ENCODE measurements at regions not wholly inside any gene's neighbourhood (a gene's known extent, or its start where the extent isn't known, plus 50 kb on each side); places are given as distances from the start of the nearest gene placed in this dataset.
A peak's percentile ranks its signal among the peaks of the same experiment; 100 is the strongest.

- Histone ChIP-seq H3K4me1 (ENCODE audit: control insufficient read depth in 1 of 2, insufficient read depth in 2 of 2, low read length in 2 of 2) (no peaks in the 10 kb centered on the region), H3K18ac (ENCODE audit: low read length) (no peak overlapping the region), H2BK5ac (ENCODE audit: low read depth, low read length, poor library complexity) (no peak overlapping the region), H3K27ac (ENCODE audit: low read depth, low read length) (no peak overlapping the region), H2BK120ac (ENCODE audit: insufficient read depth, low read length, poor library complexity) (no peak overlapping the region), H3K23ac (ENCODE audit: low read length) (no peak overlapping the region), H3K4me2 (ENCODE audit: low read length) (no peak overlapping the region), H2AK5ac (ENCODE audit: low read length) (no peak overlapping the region), H3K79me2 (ENCODE audit: control insufficient read depth, insufficient read depth, low read length, poor library complexity) (no peaks in the 10 kb centered on the region), H3K36me3 (ENCODE audit: control insufficient read depth in 1 of 2, insufficient read depth in 2 of 2, low read length in 2 of 2) (no peaks in the 10 kb centered on the region), H2AFZ (ENCODE audit: insufficient read depth, low read length, poor library complexity) (no peak overlapping the region), H3K4ac (ENCODE audit: low read depth, low read length) (no peak overlapping the region), H3K14ac (ENCODE audit: low read length) (no peak overlapping the region), H3K4me3 (ENCODE audit: low read depth, low read length) (no peak overlapping the region), H4K12ac (ENCODE audit: low read depth, low read length) (no peak overlapping the region), H3K27me3 (ENCODE audit: insufficient read depth, low read length) (no peaks in the 10 kb centered on the region), H3K79me1 (ENCODE audit: low read length) (no peaks in the 10 kb centered on the region), H4K8ac (ENCODE audit: low read depth, low read length) (no peak overlapping the region), H2BK12ac (ENCODE audit: low read length) (no peak overlapping the region), H4K91ac (ENCODE audit: low read depth, low read length) (no peak overlapping the region), H3K9ac (ENCODE audit: low read length) (peak overlapping the region; percentile 51), H3K9me3 (ENCODE audit: insufficient read depth, low read depth, low read length) (no peaks in the 10 kb centered on the region)
- no CpG with 5 or more reads among the region's 9 CpGs for WGBS (ENCODE audit: extremely low coverage, insufficient coverage, insufficient read length)
- DNase-seq = no peak
Observed at GRCh38 chr20:48431653-48432493, 395.9 kb downstream of the PREX1 start.

GRCh38 chr20:48426630-48427029, 401.2 kb downstream of the PREX1 start:
- no peak overlapping the region for H2BK120ac ChIP-seq (ENCODE audit: insufficient read depth, low read length, poor library complexity)
- H2AK5ac ChIP-seq (ENCODE audit: low read length) = no peak overlapping the region
- no peaks in the 10 kb centered on the region for H3K4me1 ChIP-seq (ENCODE audit: control insufficient read depth in 1 of 2, insufficient read depth in 2 of 2, low read length in 2 of 2)
- no peak overlapping the region for H4K91ac ChIP-seq (ENCODE audit: low read depth, low read length)
- no peaks in the 10 kb centered on the region for H3K79me1 ChIP-seq (ENCODE audit: low read length)
- no peak overlapping the region for H2AFZ ChIP-seq (ENCODE audit: insufficient read depth, low read length, poor library complexity)
- H3K79me2 ChIP-seq (ENCODE audit: control insufficient read depth, insufficient read depth, low read length, poor library complexity) = no peaks in the 10 kb centered on the region
- no peak overlapping the region for H3K4ac ChIP-seq (ENCODE audit: low read depth, low read length)
- H4K12ac ChIP-seq (ENCODE audit: low read depth, low read length) = no peak overlapping the region
- H3K27me3 ChIP-seq (ENCODE audit: insufficient read depth, low read length) = no peaks in the 10 kb centered on the region
- no peak overlapping the region for H2BK5ac ChIP-seq (ENCODE audit: low read depth, low read length, poor library complexity)
- no peak overlapping the region for H2BK12ac ChIP-seq (ENCODE audit: low read length)
- H3K4me2 ChIP-seq (ENCODE audit: low read length) = no peak overlapping the region
- no peaks in the 10 kb centered on the region for H3K36me3 ChIP-seq (ENCODE audit: control insufficient read depth in 1 of 2, insufficient read depth in 2 of 2, low read length in 2 of 2)
- H3K14ac ChIP-seq (ENCODE audit: low read length) = no peak overlapping the region
- H4K8ac ChIP-seq (ENCODE audit: low read depth, low read length) = no peak overlapping the region
- H3K9me3 ChIP-seq (ENCODE audit: insufficient read depth, low read depth, low read length) = no peaks in the 10 kb centered on the region
- WGBS (ENCODE audit: extremely low coverage, insufficient coverage, insufficient read length) = no CpG with 5 or more reads among the region's 1 CpG
- H3K9ac ChIP-seq (ENCODE audit: low read length) = no peak overlapping the region
- DNase-seq = no peak
- H3K23ac ChIP-seq (ENCODE audit: low read length) = no peak overlapping the region
- H3K4me3 ChIP-seq (ENCODE audit: low read depth, low read length) = no peak overlapping the region
- no peak overlapping the region for H3K27ac ChIP-seq (ENCODE audit: low read depth, low read length)
- no peak overlapping the region for H3K18ac ChIP-seq (ENCODE audit: low read length)

DNA sequence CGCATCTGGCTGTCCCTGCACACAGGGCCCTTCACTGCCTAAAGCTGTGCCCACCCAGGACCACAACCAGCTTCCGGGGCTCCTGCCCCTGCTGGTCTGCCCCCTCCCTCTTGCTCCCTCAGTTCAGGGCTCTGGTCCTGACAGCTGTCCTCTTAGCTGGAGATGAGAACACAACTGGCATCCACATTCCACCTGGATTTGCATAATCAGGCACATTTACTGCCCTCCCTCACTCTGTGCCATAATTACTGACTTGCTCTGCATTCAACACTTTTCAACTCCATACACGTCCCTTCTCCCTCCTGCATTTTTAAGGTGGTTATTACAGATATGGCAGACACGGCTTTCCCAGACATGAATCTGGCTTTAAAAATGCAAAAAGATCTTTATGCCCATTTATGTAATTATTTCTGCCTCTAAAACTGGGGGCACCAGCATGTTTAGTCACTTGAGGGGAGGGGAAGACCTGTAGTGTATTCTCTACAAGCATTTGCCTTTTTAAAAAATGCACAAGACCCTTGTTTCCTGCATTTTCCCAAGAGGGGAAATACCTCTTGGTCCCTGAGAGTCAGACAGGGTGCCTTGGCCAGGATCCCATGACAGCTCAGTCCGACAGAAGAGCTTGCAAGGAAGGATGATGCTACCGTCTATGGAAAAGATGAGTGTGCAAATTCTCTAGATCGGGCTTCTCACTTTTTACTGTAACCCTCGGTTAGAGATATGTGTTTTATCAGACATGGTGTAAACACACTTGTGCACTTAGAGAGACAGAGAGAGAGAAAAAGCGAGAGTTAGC, 401.8 kb downstream of the PREX1 start:
- Histone ChIP-seq H3K79me1 (ENCODE audit: low read length) (no peaks in the 10 kb centered on the region), H3K4me3 (ENCODE audit: low read depth, low read length) (no peak overlapping the region), H3K9me3 (ENCODE audit: insufficient read depth, low read depth, low read length) (no peaks in the 10 kb centered on the region), H3K14ac (ENCODE audit: low read length) (no peak overlapping the region), H2AFZ (ENCODE audit: insufficient read depth, low read length, poor library complexity) (no peak overlapping the region), H2BK12ac (ENCODE audit: low read length) (no peak overlapping the region), H2AK5ac (ENCODE audit: low read length) (no peak overlapping the region), H2BK120ac (ENCODE audit: insufficient read depth, low read length, poor library complexity) (no peak overlapping the region), H3K23ac (ENCODE audit: low read length) (no peak overlapping the region), H3K27ac (ENCODE audit: low read depth, low read length) (no peak overlapping the region), H3K18ac (ENCODE audit: low read length) (no peak overlapping the region), H2BK5ac (ENCODE audit: low read depth, low read length, poor library complexity) (no peak overlapping the region), H4K8ac (ENCODE audit: low read depth, low read length) (no peak overlapping the region), H3K79me2 (ENCODE audit: control insufficient read depth, insufficient read depth, low read length, poor library complexity) (no peaks in the 10 kb centered on the region), H3K27me3 (ENCODE audit: insufficient read depth, low read length) (no peaks in the 10 kb centered on the region), H3K4me1 (ENCODE audit: control insufficient read depth in 1 of 2, insufficient read depth in 2 of 2, low read length in 2 of 2) (no peaks in the 10 kb centered on the region), H4K91ac (ENCODE audit: low read depth, low read length) (no peak overlapping the region), H4K12ac (ENCODE audit: low read depth, low read length) (no peak overlapping the region), H3K36me3 (ENCODE audit: control insufficient read depth in 1 of 2, insufficient read depth in 2 of 2, low read length in 2 of 2) (no peaks in the 10 kb centered on the region), H3K9ac (ENCODE audit: low read length) (no peak overlapping the region), H3K4ac (ENCODE audit: low read depth, low read length) (no peak overlapping the region), H3K4me2 (ENCODE audit: low read length) (no peak overlapping the region)
- WGBS (ENCODE audit: extremely low coverage, insufficient coverage, insufficient read length) = no CpG with 5 or more reads among the region's 9 CpGs
- DNase-seq = peak in 1 of 2 donors; percentile 5

GRCh38 chr20:48425321-48425720, 402.5 kb downstream of the PREX1 start:
- WGBS (ENCODE audit: extremely low coverage, insufficient coverage, insufficient read length) = no CpG with 5 or more reads among the region's 5 CpGs
- Histone ChIP-seq H3K9me3 (ENCODE audit: insufficient read depth, low read depth, low read length) (no peaks in the 10 kb centered on the region), H2BK12ac (ENCODE audit: low read length) (no peak overlapping the region)

More at GRCh38 chr20:48425321-48425720, 402.5 kb downstream of the PREX1 start:
- H3K79me2 ChIP-seq (ENCODE audit: control insufficient read depth, insufficient read depth, low read length, poor library complexity) = no peaks in the 10 kb centered on the region
- H4K12ac ChIP-seq (ENCODE audit: low read depth, low read length) = no peak overlapping the region
- no peak overlapping the region for H3K4ac ChIP-seq (ENCODE audit: low read depth, low read length)
- no peaks in the 10 kb centered on the region for H3K79me1 ChIP-seq (ENCODE audit: low read length)
- H3K27me3 ChIP-seq (ENCODE audit: insufficient read depth, low read length) = no peaks in the 10 kb centered on the region
- no peak overlapping the region for H3K18ac ChIP-seq (ENCODE audit: low read length)
- H2BK5ac ChIP-seq (ENCODE audit: low read depth, low read length, poor library complexity) = no peak overlapping the region
- DNase-seq = no peak
- no peak overlapping the region for H2BK120ac ChIP-seq (ENCODE audit: insufficient read depth, low read length, poor library complexity)
- H3K4me1 ChIP-seq (ENCODE audit: control insufficient read depth in 1 of 2, insufficient read depth in 2 of 2, low read length in 2 of 2) = no peaks in the 10 kb centered on the region
- H4K91ac ChIP-seq (ENCODE audit: low read depth, low read length) = no peak overlapping the region
- no peak overlapping the region for H3K23ac ChIP-seq (ENCODE audit: low read length)
- no peaks in the 10 kb centered on the region for H3K36me3 ChIP-seq (ENCODE audit: control insufficient read depth in 1 of 2, insufficient read depth in 2 of 2, low read length in 2 of 2)
- H2AFZ ChIP-seq (ENCODE audit: insufficient read depth, low read length, poor library complexity) = no peak overlapping the region
- H3K14ac ChIP-seq (ENCODE audit: low read length) = no peak overlapping the region
- H3K27ac ChIP-seq (ENCODE audit: low read depth, low read length) = no peak overlapping the region
- H4K8ac ChIP-seq (ENCODE audit: low read depth, low read length) = no peak overlapping the region
- H3K4me3 ChIP-seq (ENCODE audit: low read depth, low read length) = no peak overlapping the region
- no peak overlapping the region for H3K9ac ChIP-seq (ENCODE audit: low read length)
- no peak overlapping the region for H3K4me2 ChIP-seq (ENCODE audit: low read length)
- no peak overlapping the region for H2AK5ac ChIP-seq (ENCODE audit: low read length)
